H1 (cell line): ENCODE measurements at regions not wholly inside any gene's neighbourhood (a gene's known extent, or its start where the extent isn't known, plus 50 kb on each side); places are given as distances from the start of the nearest gene placed in this dataset.

Experiments used
- CTCF ChIA-PET: fragments of 300-600 bp; sonication (Branson Sonifier 250); formaldehyde crosslinking; loops from one replicate; lab custom pipeline; 2021; ENCODE audit not compliant: partially characterized antibody; lab: Charles Lee
- POLR2A ChIA-PET: fragments of 300-600 bp; sonication (Branson Sonifier 250); formaldehyde crosslinking; loops from one replicate; lab custom pipeline; 2021; ENCODE audit warnings: inconsistent platforms; ENCODE audit not compliant: partially characterized antibody; lab: Charles Lee
- DNase-seq, 2 experiments: peaks; one replicate each; pipeline versions ENCODE4 v3.0.0 to v3.0.0-alpha.2; 2010 to 2022; ENCODE audit warnings: low spot score in 2 of 2, low read depth in 1 of 2, mixed read lengths in 1 of 2
- FAIRE-seq: peaks from 2 replicates; lab custom pipeline; 2011; peaks lifted over from hg19 to GRCh38; lab: Jason Lieb, UNC
- H2AFZ ChIP-seq: 2 replicates; pipeline ENCODE4 v1.8.1; 2012; ENCODE audit warnings: low read length, inconsistent platforms
- H2AK5ac ChIP-seq: 2 replicates; pipeline ENCODE4 v1.6.1; 2013; ENCODE audit warnings: low read depth, low read length
- H2BK120ac ChIP-seq: replicated peaks from 2 replicates; pipeline ENCODE3; 2013; ENCODE audit warnings: low read depth, low read length, inconsistent platforms
- H2BK12ac ChIP-seq: 2 replicates; pipeline ENCODE4 v1.6.1; 2013; ENCODE audit warnings: low read depth, low read length
- H2BK15ac ChIP-seq: 2 replicates; pipeline ENCODE4 v1.6.1; 2013; ENCODE audit warnings: low read length
- H2BK20ac ChIP-seq: 2 replicates; pipeline ENCODE4 v1.6.1; 2013; ENCODE audit warnings: low read length
- H2BK5ac ChIP-seq: 2 replicates; pipeline ENCODE4 v1.6.1; 2013; ENCODE audit warnings: low read depth, low read length
- H3K14ac ChIP-seq: 2 replicates; pipeline ENCODE4 v1.6.1; 2013; ENCODE audit warnings: inconsistent platforms; ENCODE audit not compliant: insufficient read length
- H3K18ac ChIP-seq: 2 replicates; pipeline ENCODE4 v1.6.1; 2013; ENCODE audit warnings: low read length; ENCODE audit errors: extremely low read depth
- H3K23ac ChIP-seq: 2 replicates; pipeline ENCODE4 v1.6.1; 2013; ENCODE audit warnings: inconsistent platforms; ENCODE audit not compliant: insufficient read length
- H3K23me2 ChIP-seq: 2 replicates; pipeline ENCODE4 v1.6.1; 2013; ENCODE audit warnings: low read depth, low read length
- H3K27ac ChIP-seq: 2 replicates; pipeline ENCODE4 v1.6.1; 2011; ENCODE audit warnings: low read depth, low read length, inconsistent platforms
- H3K27me3 ChIP-seq, 4 experiments: replicated peaks in 1 of 4; 1 replicate in 1 of 4; 2 replicates in 3 of 4; pipeline versions ENCODE4 v1.6.1 to v1.8.1; 2011 to 2013; ENCODE audit warnings: low read length in 3 of 4, mild to moderate bottlenecking in 3 of 4, inconsistent platforms in 2 of 4, mixed read lengths in 2 of 4, moderate library complexity in 1 of 4; ENCODE audit not compliant: control insufficient read depth in 3 of 4, insufficient read depth in 3 of 4; ENCODE audit errors: extremely low read depth in 1 of 4
- H3K36me3 ChIP-seq, 4 experiments: 2 replicates each; pipeline versions ENCODE4 v1.6.1 to v1.8.1; 2011 to 2013; ENCODE audit warnings: mild to moderate bottlenecking in 4 of 4, low read length in 3 of 4, moderate library complexity in 2 of 4, control low read depth in 1 of 4, inconsistent platforms in 1 of 4; ENCODE audit not compliant: insufficient read depth in 4 of 4, control insufficient read depth in 2 of 4
- H3K4ac ChIP-seq: replicated peaks from 2 replicates; pipeline ENCODE3; 2013; ENCODE audit warnings: low read length, low read depth, mixed read lengths, inconsistent platforms; ENCODE audit not compliant: insufficient read length
- H3K4me1 ChIP-seq, 4 experiments: replicated peaks in 1 of 4; 1 replicate in 1 of 4; 2 replicates in 3 of 4; pipeline versions ENCODE4 v1.6.1 to v1.8.1; 2011 to 2013; ENCODE audit warnings: low read length in 3 of 4, inconsistent platforms in 2 of 4, mixed read lengths in 1 of 4; ENCODE audit not compliant: insufficient read depth in 4 of 4, control insufficient read depth in 3 of 4
- H3K4me2 ChIP-seq, 2 experiments: 2 replicates each; pipeline versions ENCODE4 v1.6.1 to v1.8.1; 2011 to 2013; ENCODE audit warnings: low read depth in 2 of 2, low read length in 2 of 2, control low read depth in 1 of 2, inconsistent platforms in 1 of 2, mild to moderate bottlenecking in 1 of 2; ENCODE audit not compliant: insufficient read depth in 1 of 2
- H3K4me3 ChIP-seq, 4 experiments: fragments of 200-600, 300-600 bp in 1 of 4; sonication (generic), shearing (Covaris generic), sonication (Bioruptor Twin) in 1 of 4; 2 replicates each; pipeline versions ENCODE4 v1.5.1 to v1.8.1; 2011 to 2016; ENCODE audit warnings: low read length in 4 of 4, low read depth in 3 of 4, control low read depth in 2 of 4, inconsistent platforms in 2 of 4, mild to moderate bottlenecking in 2 of 4, mixed read lengths in 1 of 4, moderate library complexity in 1 of 4; ENCODE audit not compliant: insufficient read depth in 2 of 4; ENCODE audit errors: extremely low read depth in 1 of 4
- H3K56ac ChIP-seq: replicated peaks from 2 replicates; pipeline ENCODE3; 2013; ENCODE audit warnings: low read depth, mild to moderate bottlenecking, mixed read lengths, low read length, inconsistent platforms; ENCODE audit not compliant: insufficient read length
- H3K79me1 ChIP-seq: 2 replicates; pipeline ENCODE4 v1.6.1; 2013; ENCODE audit warnings: low read depth, low read length, control low read depth
- H3K79me2 ChIP-seq, 2 experiments: 2 replicates each; pipeline versions ENCODE4 v1.6.1 to v1.8.1; 2012 to 2013; ENCODE audit warnings: low read length in 2 of 2, mild to moderate bottlenecking in 2 of 2, inconsistent platforms in 1 of 2; ENCODE audit not compliant: insufficient read depth in 2 of 2, control insufficient read depth in 1 of 2
- H3K9ac ChIP-seq, 4 experiments: replicated peaks in 1 of 4; 1 replicate in 1 of 4; 2 replicates in 3 of 4; pipeline versions ENCODE4 v1.6.1 to v1.8.1; 2011 to 2013; ENCODE audit warnings: low read depth in 3 of 4, low read length in 3 of 4, control low read depth in 2 of 4, mild to moderate bottlenecking in 2 of 4, moderate library complexity in 2 of 4, inconsistent platforms in 1 of 4; ENCODE audit errors: extremely low read depth in 1 of 4
- H3K9me3 ChIP-seq, 2 experiments: 2 replicates each; pipeline versions ENCODE4 v1.6.1 to v1.8.1; 2012 to 2013; ENCODE audit warnings: mild to moderate bottlenecking in 2 of 2, moderate library complexity in 2 of 2, control low read depth in 1 of 2, inconsistent platforms in 1 of 2, low read depth in 1 of 2, low read length in 1 of 2, mixed read lengths in 1 of 2; ENCODE audit not compliant: insufficient read depth in 2 of 2
- H4K20me1 ChIP-seq, 2 experiments: replicated peaks in 1 of 2; 2 replicates each; pipeline versions ENCODE3 to v1.8.1; 2011 to 2013; ENCODE audit warnings: inconsistent platforms in 2 of 2, low read length in 2 of 2, mild to moderate bottlenecking in 1 of 2; ENCODE audit not compliant: insufficient read depth in 2 of 2, control insufficient read depth in 1 of 2
- H4K5ac ChIP-seq: 2 replicates; pipeline ENCODE4 v1.6.1; 2013; ENCODE audit warnings: low read length, low read depth, mixed read lengths, inconsistent platforms; ENCODE audit not compliant: insufficient read length
- H4K8ac ChIP-seq: 2 replicates; pipeline ENCODE4 v1.8.0; 2013; ENCODE audit warnings: mild to moderate bottlenecking, moderate library complexity, low read length, inconsistent platforms; ENCODE audit not compliant: insufficient read depth; ENCODE audit errors: extremely low read depth
- H4K91ac ChIP-seq: replicated peaks from 2 replicates; pipeline ENCODE3; 2013; ENCODE audit warnings: low read length, mixed read lengths, inconsistent platforms; ENCODE audit not compliant: insufficient read length
- BACH1 ChIP-seq: IDR thresholded peaks from 2 replicates; pipeline ENCODE4 v1.6.1; 2012; ENCODE audit warnings: low read length, improper control_type of control experiment
- EGR1 ChIP-seq: IDR thresholded peaks from 2 replicates; pipeline ENCODE4 v1.6.1; 2011; ENCODE audit warnings: low read depth, low read length, borderline replicate concordance
- HDAC6 ChIP-seq: IDR thresholded peaks from one replicate; pipeline ENCODE4 v1.7.1; 2012; ENCODE audit warnings: low read depth, mild to moderate bottlenecking, inconsistent platforms, low read length, moderate library complexity
- PHF8 ChIP-seq: fragments of 200-600 bp; sonication (generic); conservative IDR thresholded peaks from 2 replicates; pipeline ENCODE4 v1.7.1; 2012; ENCODE audit warnings: low read depth, mild to moderate bottlenecking, inconsistent platforms, low read length, moderate library complexity
- SIX5 ChIP-seq: IDR thresholded peaks from 2 replicates; pipeline ENCODE4 v1.6.1; 2011; ENCODE audit warnings: mild to moderate bottlenecking, low read depth, low read length
- TCF12 ChIP-seq: IDR thresholded peaks from 2 replicates; pipeline ENCODE4 v1.6.1; 2011; ENCODE audit warnings: low read depth, mild to moderate bottlenecking, low read length
- WGBS, 2 experiments: shearing (Covaris generic) in 1 of 2; methylation state at CpG; one replicate each; pipeline versions ENCODE4 v1.1.6 to v1.1.7; 2013 to 2015; ENCODE audit warnings: low lambda C conversion rate in 2 of 2, mixed read lengths in 2 of 2, inconsistent platforms in 1 of 2, low coverage in 1 of 2, missing lambda C conversion rate in 1 of 2; ENCODE audit not compliant: insufficient replicate concordance in 2 of 2, insufficient coverage in 1 of 2, insufficient read length in 1 of 2; ENCODE audit errors: extremely low coverage in 1 of 2, missing lambda C conversion rate in 1 of 2; 5-methylcytosine and 5-hydroxymethylcytosine counted together
- TF ChIP-seq, protein P1 (sequence below): IDR thresholded peaks from 2 replicates; pipeline ENCODE4 v1.6.1; 2011; ENCODE audit warnings: low read depth, mild to moderate bottlenecking, low read length; ENCODE audit not compliant: insufficient read depth
- TF ChIP-seq, protein P2 (sequence below), 3 experiments: IDR thresholded peaks; 1 replicate in 2 of 3; 2 replicates in 1 of 3; pipeline versions ENCODE4 v1.5.1 to v1.6.1; 2011; ENCODE audit warnings: low read length in 3 of 3, mild to moderate bottlenecking in 3 of 3, inconsistent platforms in 2 of 3, low read depth in 1 of 3, moderate library complexity in 1 of 3; ENCODE audit not compliant: insufficient read depth in 1 of 3; ENCODE audit errors: control extremely low read depth in 1 of 3
- TF ChIP-seq, protein P3 (sequence below): IDR thresholded peaks from 2 replicates; pipeline ENCODE4 v1.6.1; 2012; ENCODE audit warnings: inconsistent platforms

DNA sequence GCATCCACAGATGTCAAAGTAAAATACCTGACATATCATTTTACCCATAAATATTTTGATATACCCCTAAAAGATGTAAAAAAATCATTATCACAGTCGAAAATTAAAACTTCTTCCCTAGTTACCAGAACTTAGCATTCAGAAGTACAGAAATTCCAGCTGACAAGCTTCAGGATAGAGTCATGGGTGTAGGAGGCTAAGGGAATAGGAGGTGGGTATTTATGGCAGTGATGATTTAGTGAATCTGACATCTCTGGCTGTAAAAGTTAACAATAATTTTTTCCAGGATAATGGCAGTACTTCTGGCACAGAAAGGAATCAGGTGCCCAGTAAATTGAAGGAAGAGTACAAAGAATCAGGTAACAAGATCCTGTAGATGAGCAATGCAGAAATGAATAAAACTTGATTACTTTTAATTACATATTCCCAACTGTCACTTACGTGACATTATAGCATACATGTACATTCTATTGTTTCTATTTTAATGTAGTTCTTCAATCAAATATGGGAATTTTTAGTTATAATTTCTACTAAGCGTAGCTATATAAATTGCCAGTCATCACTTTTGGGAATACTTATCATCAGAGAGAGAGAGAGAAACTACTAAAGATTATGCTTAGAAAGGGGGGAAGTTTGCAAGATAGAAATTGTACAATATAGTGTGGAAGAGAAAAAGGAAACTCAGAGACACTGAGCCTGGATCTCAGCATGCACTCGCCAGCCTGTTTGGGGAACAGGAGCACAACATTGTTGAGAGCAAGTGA is 143.4 kb downstream of the TMEM144 start:
- no peaks in the 10 kb centered on the region for H3K79me1 ChIP-seq
- no peak overlapping the region for H4K5ac ChIP-seq
- H2BK15ac ChIP-seq: no peak overlapping the region
- H3K9me3 ChIP-seq: no peaks in the 10 kb centered on the region
- H3K27ac ChIP-seq: no peak overlapping the region
- no peak overlapping the region for H4K8ac ChIP-seq
- H3K14ac ChIP-seq: no peak overlapping the region
- no peak overlapping the region for H3K4ac ChIP-seq
- CTCF ChIA-PET: no interaction called here
- FAIRE-seq (no peak), DNase-seq (no peak)
- no peak overlapping the region for H4K91ac ChIP-seq
- no peaks in the 10 kb centered on the region for H3K23me2 ChIP-seq
- H3K23ac ChIP-seq: no peak overlapping the region
- H3K18ac ChIP-seq: no peak overlapping the region
- H3K27me3 ChIP-seq: no peaks in the 10 kb centered on the region
- H3K9ac ChIP-seq: no peak overlapping the region
- H3K79me2 ChIP-seq: no peaks in the 10 kb centered on the region
- H3K36me3 ChIP-seq: no peaks in the 10 kb centered on the region
- H2BK5ac ChIP-seq: no peak overlapping the region
- no peak overlapping the region for H2AK5ac ChIP-seq
- no peak overlapping the region for H2BK20ac ChIP-seq
- no peak overlapping the region for H3K56ac ChIP-seq
- H3K4me2 ChIP-seq: no peak overlapping the region
- no peak overlapping the region for H2AFZ ChIP-seq
- WGBS, 2 experiments: 79% methylated on average over 4 of the region's 4 CpGs; no CpG with 5 or more reads in 1 of the 2 experiments
- H2BK120ac ChIP-seq: no peak overlapping the region
- no peaks in the 10 kb centered on the region for H3K4me1 ChIP-seq
- no peaks in the 10 kb centered on the region for H4K20me1 ChIP-seq
- H3K4me3 ChIP-seq: no peak overlapping the region
- no peak overlapping the region for H2BK12ac ChIP-seq
- POLR2A ChIA-PET: no interaction called here
- TF ChIP-seq BACH1 (no peak), HDAC6 (no peak), EGR1 (no peak), PHF8 (no peak), TCF12 (no peak), SIX5 (no peak)
- TF ChIP-seq, protein P1, sequence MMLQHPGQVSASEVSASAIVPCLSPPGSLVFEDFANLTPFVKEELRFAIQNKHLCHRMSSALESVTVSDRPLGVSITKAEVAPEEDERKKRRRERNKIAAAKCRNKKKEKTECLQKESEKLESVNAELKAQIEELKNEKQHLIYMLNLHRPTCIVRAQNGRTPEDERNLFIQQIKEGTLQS: no peak
- TF ChIP-seq, protein P2, sequence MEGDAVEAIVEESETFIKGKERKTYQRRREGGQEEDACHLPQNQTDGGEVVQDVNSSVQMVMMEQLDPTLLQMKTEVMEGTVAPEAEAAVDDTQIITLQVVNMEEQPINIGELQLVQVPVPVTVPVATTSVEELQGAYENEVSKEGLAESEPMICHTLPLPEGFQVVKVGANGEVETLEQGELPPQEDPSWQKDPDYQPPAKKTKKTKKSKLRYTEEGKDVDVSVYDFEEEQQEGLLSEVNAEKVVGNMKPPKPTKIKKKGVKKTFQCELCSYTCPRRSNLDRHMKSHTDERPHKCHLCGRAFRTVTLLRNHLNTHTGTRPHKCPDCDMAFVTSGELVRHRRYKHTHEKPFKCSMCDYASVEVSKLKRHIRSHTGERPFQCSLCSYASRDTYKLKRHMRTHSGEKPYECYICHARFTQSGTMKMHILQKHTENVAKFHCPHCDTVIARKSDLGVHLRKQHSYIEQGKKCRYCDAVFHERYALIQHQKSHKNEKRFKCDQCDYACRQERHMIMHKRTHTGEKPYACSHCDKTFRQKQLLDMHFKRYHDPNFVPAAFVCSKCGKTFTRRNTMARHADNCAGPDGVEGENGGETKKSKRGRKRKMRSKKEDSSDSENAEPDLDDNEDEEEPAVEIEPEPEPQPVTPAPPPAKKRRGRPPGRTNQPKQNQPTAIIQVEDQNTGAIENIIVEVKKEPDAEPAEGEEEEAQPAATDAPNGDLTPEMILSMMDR (IDR thresholded peaks at IDR 0.05; ENCODE audit: control extremely low read depth in 1 of 3, insufficient read depth in 1 of 3, low read depth in 1 of 3, low read length in 3 of 3): no peak
- TF ChIP-seq, protein P3, sequence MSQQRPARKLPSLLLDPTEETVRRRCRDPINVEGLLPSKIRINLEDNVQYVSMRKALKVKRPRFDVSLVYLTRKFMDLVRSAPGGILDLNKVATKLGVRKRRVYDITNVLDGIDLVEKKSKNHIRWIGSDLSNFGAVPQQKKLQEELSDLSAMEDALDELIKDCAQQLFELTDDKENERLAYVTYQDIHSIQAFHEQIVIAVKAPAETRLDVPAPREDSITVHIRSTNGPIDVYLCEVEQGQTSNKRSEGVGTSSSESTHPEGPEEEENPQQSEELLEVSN: no peak
